ENCODE measurements at regions not wholly inside any gene's neighbourhood (a gene's known extent, or its start where the extent isn't known, plus 50 kb on each side); places are given as distances from the start of the nearest gene placed in this dataset.

GRCh38 chr9:74001382-74001781, 495.8 kb upstream of the RORB start:
- TF ChIP-seq CTCF (IDR thresholded peaks at IDR 0.05; ENCODE audit: insufficient read depth, low read length, poor library complexity, severe bottlenecking): no peak
- no peak for TF ChIP-seq EZH2phosphoT487 (conservative IDR thresholded peaks at IDR 0.05; ENCODE audit: low read length)

All from SU-DHL-6 (cell line).